ENCODE measurements at regions not wholly inside any gene's neighbourhood (a gene's known extent, or its start where the extent isn't known, plus 50 kb on each side); places are given as distances from the start of the nearest gene placed in this dataset.

GRCh38 chr13:43990021-43990420 lies 110.3 kb downstream of the LACC1 start:
- Histone ChIP-seq H3K36me3 (ENCODE audit: control insufficient read depth, insufficient read depth, low read length) (no peaks in the 10 kb centered on the region), H3K4me1 (ENCODE audit: control insufficient read depth, insufficient read depth, low read length) (no peaks in the 10 kb centered on the region), H3K27ac (ENCODE audit: low read length) (no peak overlapping the region), H3K4me3 (ENCODE audit: low read length) (no peak overlapping the region), H3K27me3 (ENCODE audit: control insufficient read depth, insufficient read depth, low read length) (no peaks in the 10 kb centered on the region), H3K9me3 (ENCODE audit: control insufficient read depth, insufficient read depth, low read length) (peaks cover 5% of the 10 kb centered on the region)
- Mint-ChIP-seq H3K9me3 (peaks cover 3 to 4% of the 10 kb centered on the region in 2 donors), H3K27ac (no peak overlapping the region), H3K36me3 (peaks cover 4% of the 10 kb centered on the region), H3K27me3 (ENCODE audit: low read depth in 2 of 2) (peaks cover 6 to 18% of the 10 kb centered on the region in 2 donors), H3K4me1 (no peaks in the 10 kb centered on the region), H3K4me3 (no peak overlapping the region)
- intact Hi-C loops (cut with micrococcal nuclease): no loop called here
- 88% methylated on average over 2 of the region's 5 CpGs for WGBS (ENCODE audit: insufficient coverage)
- no peak for ATAC-seq
- TF ChIP-seq, protein P1, sequence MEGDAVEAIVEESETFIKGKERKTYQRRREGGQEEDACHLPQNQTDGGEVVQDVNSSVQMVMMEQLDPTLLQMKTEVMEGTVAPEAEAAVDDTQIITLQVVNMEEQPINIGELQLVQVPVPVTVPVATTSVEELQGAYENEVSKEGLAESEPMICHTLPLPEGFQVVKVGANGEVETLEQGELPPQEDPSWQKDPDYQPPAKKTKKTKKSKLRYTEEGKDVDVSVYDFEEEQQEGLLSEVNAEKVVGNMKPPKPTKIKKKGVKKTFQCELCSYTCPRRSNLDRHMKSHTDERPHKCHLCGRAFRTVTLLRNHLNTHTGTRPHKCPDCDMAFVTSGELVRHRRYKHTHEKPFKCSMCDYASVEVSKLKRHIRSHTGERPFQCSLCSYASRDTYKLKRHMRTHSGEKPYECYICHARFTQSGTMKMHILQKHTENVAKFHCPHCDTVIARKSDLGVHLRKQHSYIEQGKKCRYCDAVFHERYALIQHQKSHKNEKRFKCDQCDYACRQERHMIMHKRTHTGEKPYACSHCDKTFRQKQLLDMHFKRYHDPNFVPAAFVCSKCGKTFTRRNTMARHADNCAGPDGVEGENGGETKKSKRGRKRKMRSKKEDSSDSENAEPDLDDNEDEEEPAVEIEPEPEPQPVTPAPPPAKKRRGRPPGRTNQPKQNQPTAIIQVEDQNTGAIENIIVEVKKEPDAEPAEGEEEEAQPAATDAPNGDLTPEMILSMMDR (IDR thresholded peaks at IDR 0.05): no peak
- no peak for DNase-seq

GRCh38 chr13:43990829-43991228 lies 111.1 kb downstream of the LACC1 start:
- Mint-ChIP-seq H3K4me3 (no peak overlapping the region), H3K4me1 (no peaks in the 10 kb centered on the region), H3K36me3 (peaks cover 12% of the 10 kb centered on the region), H3K27ac (no peak overlapping the region), H3K9me3 (peaks cover 4 to 9% of the 10 kb centered on the region in 2 donors), H3K27me3 (ENCODE audit: low read depth in 2 of 2) (peaks cover 6 to 18% of the 10 kb centered on the region in 2 donors)
- H3K4me3 ChIP-seq (ENCODE audit: low read length): no peak overlapping the region
- H3K36me3 ChIP-seq (ENCODE audit: control insufficient read depth, insufficient read depth, low read length): no peaks in the 10 kb centered on the region
- intact Hi-C loops (cut with micrococcal nuclease): no loop called here
- DNase-seq: no peak
- peaks cover 6% of the 10 kb centered on the region for H3K9me3 ChIP-seq (ENCODE audit: control insufficient read depth, insufficient read depth, low read length)
- no peak overlapping the region for H3K27ac ChIP-seq (ENCODE audit: low read length)
- no peaks in the 10 kb centered on the region for H3K27me3 ChIP-seq (ENCODE audit: control insufficient read depth, insufficient read depth, low read length)
- ATAC-seq: no peak
- WGBS (ENCODE audit: insufficient coverage): 90% methylated on average over 3 of the region's 3 CpGs
- TF ChIP-seq, protein P1 (IDR thresholded peaks at IDR 0.05): no peak
- no peaks in the 10 kb centered on the region for H3K4me1 ChIP-seq (ENCODE audit: control insufficient read depth, insufficient read depth, low read length)

DNA sequence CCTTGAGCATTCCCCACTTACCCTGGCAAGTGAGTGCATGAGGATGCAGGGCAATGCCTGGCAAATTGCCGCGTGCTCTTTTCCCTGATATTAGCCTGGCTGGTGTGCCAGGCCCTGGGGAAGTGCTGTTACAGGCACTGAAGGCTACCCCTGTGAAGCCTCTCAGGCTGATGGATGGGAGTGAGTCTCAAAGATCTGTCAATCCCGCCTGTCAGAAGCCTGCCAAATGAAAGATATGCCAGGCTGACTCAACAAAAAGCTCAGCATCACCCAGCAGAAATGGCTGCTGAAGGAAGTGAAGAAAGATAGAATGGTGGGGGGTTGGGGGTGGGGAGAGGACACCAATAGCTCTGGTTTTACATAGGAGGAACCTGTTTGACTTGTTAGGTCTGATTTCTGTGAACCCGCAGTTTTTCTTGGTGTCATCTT lies 112.1 kb downstream of the LACC1 start:
- DNase-seq: no peak
- H3K4me3 ChIP-seq (ENCODE audit: low read length): no peak overlapping the region
- no peaks in the 10 kb centered on the region for H3K27me3 ChIP-seq (ENCODE audit: control insufficient read depth, insufficient read depth, low read length)
- TF ChIP-seq, protein P1 (IDR thresholded peaks at IDR 0.05): no peak
- WGBS (ENCODE audit: insufficient coverage): 81% methylated on average over 4 of the region's 4 CpGs
- H3K27ac ChIP-seq (ENCODE audit: low read length): no peak overlapping the region
- no peaks in the 10 kb centered on the region for H3K4me1 ChIP-seq (ENCODE audit: control insufficient read depth, insufficient read depth, low read length)
- H3K36me3 ChIP-seq (ENCODE audit: control insufficient read depth, insufficient read depth, low read length): no peaks in the 10 kb centered on the region
- Mint-ChIP-seq H3K27ac (no peak overlapping the region), H3K4me1 (no peaks in the 10 kb centered on the region), H3K27me3 (ENCODE audit: low read depth in 2 of 2) (peaks cover 6 to 18% of the 10 kb centered on the region in 2 donors), H3K4me3 (no peak overlapping the region), H3K9me3 (peaks cover 4 to 9% of the 10 kb centered on the region in 2 donors), H3K36me3 (peaks cover 15% of the 10 kb centered on the region)
- no peak for ATAC-seq
- peaks cover 6% of the 10 kb centered on the region for H3K9me3 ChIP-seq (ENCODE audit: control insufficient read depth, insufficient read depth, low read length)
- intact Hi-C loops (cut with micrococcal nuclease): no loop called here

GRCh38 chr13:43992211-43992610 lies 112.5 kb downstream of the LACC1 start:
- H3K27ac Mint-ChIP-seq: no peak overlapping the region
- Histone ChIP-seq H3K4me1 (ENCODE audit: control insufficient read depth, insufficient read depth, low read length) (no peaks in the 10 kb centered on the region), H3K4me3 (ENCODE audit: low read length) (no peak overlapping the region), H3K9me3 (ENCODE audit: control insufficient read depth, insufficient read depth, low read length) (peaks cover 6% of the 10 kb centered on the region), H3K27ac (ENCODE audit: low read length) (no peak overlapping the region), H3K27me3 (ENCODE audit: control insufficient read depth, insufficient read depth, low read length) (no peaks in the 10 kb centered on the region), H3K36me3 (ENCODE audit: control insufficient read depth, insufficient read depth, low read length) (no peaks in the 10 kb centered on the region)
- WGBS (ENCODE audit: insufficient coverage): 86% methylated on average over 1 of the region's 1 CpG
- no peaks in the 10 kb centered on the region for H3K4me1 Mint-ChIP-seq
- peaks cover 6 to 18% of the 10 kb centered on the region in 2 donors for H3K27me3 Mint-ChIP-seq (ENCODE audit: low read depth in 2 of 2)
- peaks cover 4 to 9% of the 10 kb centered on the region in 2 donors for H3K9me3 Mint-ChIP-seq
- no peak overlapping the region for H3K4me3 Mint-ChIP-seq
- intact Hi-C loops (cut with micrococcal nuclease): no loop called here
- TF ChIP-seq, protein P1 (IDR thresholded peaks at IDR 0.05): no peak
- H3K36me3 Mint-ChIP-seq: peaks cover 15% of the 10 kb centered on the region
- ATAC-seq: no peak
- DNase-seq: no peak
